OCI-LY7 (cell line): ENCODE measurements at regions not wholly inside any gene's neighbourhood (a gene's known extent, or its start where the extent isn't known, plus 50 kb on each side); places are given as distances from the start of the nearest gene placed in this dataset.

Source experiments
- CTCF ChIP-seq: fragments of 200-600 bp; sonication (generic); conservative IDR thresholded peaks from 2 replicates; pipeline ENCODE4 v1.5.1; 2014; ENCODE audit warnings: mild to moderate bottlenecking, antibody characterized with exemption, low read length, moderate library complexity, mixed read lengths
- EZH2phosphoT487 ChIP-seq: fragments of 200-600 bp; sonication (generic); IDR thresholded peaks from 2 replicates; pipeline ENCODE4 v1.6.1; 2018; ENCODE audit warnings: low read depth, borderline replicate concordance, mild to moderate bottlenecking, mixed run types, antibody characterized with exemption, low read length, moderate library complexity, mixed read lengths

- TF ChIP-seq CTCF = no peak
- TF ChIP-seq EZH2phosphoT487 = no peak
Observed at GRCh38 chr13:69389899-69390298, 717.7 kb upstream of the ATXN8OS start.
